MCF 10A (cell line): ENCODE measurements at regions not wholly inside any gene's neighbourhood (a gene's known extent, or its start where the extent isn't known, plus 50 kb on each side); places are given as distances from the start of the nearest gene placed in this dataset.

Experiments used
- BruUV-seq: library from RNA; stranded (reverse); fragments of 400-500 nt; replicated peaks from 2 replicates; lab custom pipeline; 2021; lab: Mats Ljungman, UMichigan
- CTCF ChIA-PET: fragments of 300-600 bp; sonication (Branson Sonifier 250); formaldehyde crosslinking; extraction: SDS; loops from one replicate; lab custom pipeline; 2021; ENCODE audit warnings: antibody characterized with exemption, inconsistent platforms; lab: Yijun Ruan, JAX
- POLR2A ChIA-PET: fragments of 300-600, 350-650 bp; sonication (Branson Sonifier 250); formaldehyde crosslinking; extraction: SDS; loops from one replicate; lab custom pipeline; 2020; ENCODE audit warnings: antibody characterized with exemption, inconsistent platforms; lab: Yijun Ruan, JAX
- DNase-seq: peaks from one replicate; pipeline ENCODE4 v3.0.0-alpha.2; 2018; ENCODE audit not compliant: unreplicated experiment
- H3K27ac Mint-ChIP-seq: one replicate; pipeline ENCODE4 v1.8.0; 2022; ENCODE audit warnings: mild to moderate bottlenecking, low read depth, mixed read lengths; ENCODE audit not compliant: unreplicated experiment
- H3K27me3 Mint-ChIP-seq: one replicate; pipeline ENCODE4 v1.8.0; 2022; ENCODE audit warnings: mixed read lengths; ENCODE audit not compliant: insufficient read depth, unreplicated experiment
- H3K36me3 Mint-ChIP-seq: one replicate; pipeline ENCODE4 v1.8.0; 2022; ENCODE audit warnings: mild to moderate bottlenecking, moderate library complexity, mixed read lengths; ENCODE audit not compliant: insufficient read depth, unreplicated experiment
- H3K4me1 Mint-ChIP-seq: one replicate; pipeline ENCODE4 v1.8.0; 2022; ENCODE audit warnings: mixed read lengths; ENCODE audit not compliant: insufficient read depth, unreplicated experiment
- H3K4me3 Mint-ChIP-seq: one replicate; pipeline ENCODE4 v1.8.0; 2022; ENCODE audit warnings: mild to moderate bottlenecking, moderate library complexity, mixed read lengths; ENCODE audit not compliant: unreplicated experiment
- H3K9me3 Mint-ChIP-seq: one replicate; pipeline ENCODE4 v1.8.0; 2022; ENCODE audit warnings: mixed read lengths; ENCODE audit not compliant: unreplicated experiment
- CTCF ChIP-seq: fragments of 200-600 bp; IDR thresholded peaks from one replicate; pipeline ENCODE4 v1.8.0; 2022; ENCODE audit warnings: antibody characterized with exemption, mild to moderate bottlenecking; ENCODE audit not compliant: unreplicated experiment
- intact Hi-C: fragments of 100-400 bp; cut with micrococcal nuclease; formaldehyde crosslinking; loops from 2 replicates; pipeline ENCODE4 v1.14.1; 2022

- intact Hi-C loops: no loop called here
- H3K27me3 Mint-ChIP-seq: peaks cover 12% of the 10 kb centered on the region
- H3K27ac Mint-ChIP-seq: no peak overlapping the region
- TF ChIP-seq CTCF: no peak
- no TSS peak for BruUV-seq
- CTCF ChIA-PET: no interaction called here
- no peak overlapping the region for H3K4me3 Mint-ChIP-seq
- no peaks in the 10 kb centered on the region for H3K9me3 Mint-ChIP-seq
- H3K36me3 Mint-ChIP-seq: no peaks in the 10 kb centered on the region
- H3K4me1 Mint-ChIP-seq: no peaks in the 10 kb centered on the region
- POLR2A ChIA-PET: interaction anchor here (0.6 kb wide), 2 partner anchors 9 to 19 kb away, joined by 3 read pairs; no protein-coding TSS in a partner anchor
- no peak for DNase-seq
These were observed 103.3 kb upstream of the FAM9C start for GRCh38 chrX:13147733-13148132.

- POLR2A ChIA-PET: interaction anchor here (0.6 kb wide), 1 partner anchor 10 kb away, joined by 3 read pairs; no protein-coding TSS in a partner anchor
These were observed 102.7 kb upstream of the FAM9C start for GRCh38 chrX:13147147-13147546.

GRCh38 chrX:13144927-13145655, 100.7 kb upstream of the FAM9C start:
- CTCF ChIA-PET: interaction anchor here (0.5 to 0.6 kb wide), 4 partner anchors 44 to 472 kb away, joined by 3 to 4 read pairs (median 4); no protein-coding TSS in a partner anchor
- DNase-seq: no peak
- H3K4me1 Mint-ChIP-seq: no peaks in the 10 kb centered on the region
- intact Hi-C loops: no loop called here
- TF ChIP-seq CTCF: no peak
- no peak overlapping the region for H3K27ac Mint-ChIP-seq
- POLR2A ChIA-PET: no interaction called here
- no peak overlapping the region for H3K4me3 Mint-ChIP-seq
- BruUV-seq: no TSS peak
- H3K27me3 Mint-ChIP-seq: peaks cover 23% of the 10 kb centered on the region
- H3K36me3 Mint-ChIP-seq: no peaks in the 10 kb centered on the region
- H3K9me3 Mint-ChIP-seq: no peaks in the 10 kb centered on the region

More at GRCh38 chrX:13147147-13147546, 102.7 kb upstream of the FAM9C start:
- H3K4me3 Mint-ChIP-seq: no peak overlapping the region
- H3K27ac Mint-ChIP-seq: no peak overlapping the region
- H3K27me3 Mint-ChIP-seq: peaks cover 14% of the 10 kb centered on the region
- CTCF ChIA-PET: interaction anchor here (0.6 to 1.1 kb wide), 3 partner anchors 24 to 201 kb away, joined by 3 read pairs; no protein-coding TSS in a partner anchor
- no peaks in the 10 kb centered on the region for H3K36me3 Mint-ChIP-seq
- DNase-seq: no peak
- H3K9me3 Mint-ChIP-seq: no peaks in the 10 kb centered on the region
- TF ChIP-seq CTCF: no peak
- intact Hi-C loops: no loop called here
- no peaks in the 10 kb centered on the region for H3K4me1 Mint-ChIP-seq
- BruUV-seq: no TSS peak

- TF ChIP-seq CTCF: no peak
- H3K4me3 Mint-ChIP-seq: no peak overlapping the region
- no peaks in the 10 kb centered on the region for H3K9me3 Mint-ChIP-seq
- no peak overlapping the region for H3K27ac Mint-ChIP-seq
- intact Hi-C loops: no loop called here
- ChIA-PET POLR2A (no interaction called here), CTCF (no interaction called here)
- no peaks in the 10 kb centered on the region for H3K36me3 Mint-ChIP-seq
- BruUV-seq: no TSS peak
- H3K27me3 Mint-ChIP-seq: peaks cover 14% of the 10 kb centered on the region
- H3K4me1 Mint-ChIP-seq: no peaks in the 10 kb centered on the region
- DNase-seq: no peak
These were observed 98.5 kb upstream of the FAM9C start for GRCh38 chrX:13142891-13143290.
